Progenitor cell of endocrine pancreas (in vitro differentiated cells): ENCODE measurements at regions not wholly inside any gene's neighbourhood (a gene's known extent, or its start where the extent isn't known, plus 50 kb on each side); places are given as distances from the start of the nearest gene placed in this dataset.

Source experiments
- DNase-seq: peaks from one replicate; pipeline ENCODE4 v3.0.0; 2021; ENCODE audit warnings: low spot score; ENCODE audit not compliant: unreplicated experiment
- H3K27ac Mint-ChIP-seq: 2 replicates; pipeline ENCODE4 v1.8.0; 2021; ENCODE audit warnings: mild to moderate bottlenecking, moderate library complexity, mixed read lengths
- H3K27me3 Mint-ChIP-seq: 2 replicates; pipeline ENCODE4 v1.8.0; 2021; ENCODE audit warnings: mixed read lengths
- H3K36me3 Mint-ChIP-seq: 2 replicates; pipeline ENCODE4 v1.8.0; 2022; ENCODE audit warnings: mixed read lengths; ENCODE audit not compliant: insufficient read depth
- H3K4me1 Mint-ChIP-seq: 2 replicates; pipeline ENCODE4 v1.8.0; 2021; ENCODE audit warnings: low read depth, mixed read lengths
- H3K4me3 Mint-ChIP-seq: 2 replicates; pipeline ENCODE4 v1.8.0; 2021; ENCODE audit warnings: low read depth, mild to moderate bottlenecking, moderate library complexity, mixed read lengths
- H3K9me3 Mint-ChIP-seq: 2 replicates; pipeline ENCODE4 v1.8.0; 2021; ENCODE audit warnings: low read depth, mixed read lengths
- CTCF ChIP-seq: fragments of 200-600 bp; sonication (generic); IDR thresholded peaks from one replicate; pipeline ENCODE4 v1.5.0; 2021; ENCODE audit warnings: antibody characterized with exemption, mild to moderate bottlenecking; ENCODE audit not compliant: unreplicated experiment

DNA sequence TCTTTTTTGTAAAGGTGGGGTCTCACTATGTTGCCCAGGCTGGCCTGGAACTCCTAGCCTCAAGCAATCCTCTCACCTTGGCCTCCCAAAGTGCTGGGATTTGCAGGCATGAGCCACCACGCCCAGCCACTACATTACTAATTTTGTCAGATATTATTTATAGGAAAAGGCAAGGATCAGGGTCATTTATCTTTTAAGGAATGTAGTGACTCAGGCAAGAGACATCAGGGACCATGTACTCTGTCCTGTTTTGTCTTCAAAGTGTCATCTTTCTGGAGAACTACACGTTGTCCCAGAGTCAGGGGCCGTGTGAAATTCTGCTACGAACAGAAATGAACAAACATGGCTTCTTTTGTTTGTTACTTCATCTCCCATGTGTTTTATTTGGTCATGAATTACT, 105.3 kb downstream of the NPTX2 start:
- no peaks in the 10 kb centered on the region for H3K36me3 Mint-ChIP-seq
- TF ChIP-seq CTCF, result no peak
- no peak overlapping the region for H3K27ac Mint-ChIP-seq
- H3K9me3 Mint-ChIP-seq, result no peaks in the 10 kb centered on the region
- H3K4me3 Mint-ChIP-seq, result no peak overlapping the region
- no peak for DNase-seq
- H3K27me3 Mint-ChIP-seq, result peaks cover 2% of the 10 kb centered on the region
- H3K4me1 Mint-ChIP-seq, result no peaks in the 10 kb centered on the region

GRCh38 chr7:98724591-98724990, 107.5 kb downstream of the NPTX2 start:
- no peak for TF ChIP-seq CTCF
- no peak overlapping the region for H3K27ac Mint-ChIP-seq
- no peak overlapping the region for H3K4me3 Mint-ChIP-seq
- H3K27me3 Mint-ChIP-seq, result peaks cover 9% of the 10 kb centered on the region
- no peaks in the 10 kb centered on the region for H3K36me3 Mint-ChIP-seq
- no peaks in the 10 kb centered on the region for H3K9me3 Mint-ChIP-seq
- no peaks in the 10 kb centered on the region for H3K4me1 Mint-ChIP-seq
- no peak for DNase-seq

GRCh38 chr7:98727146-98727709, 110.1 kb downstream of the NPTX2 start:
- Mint-ChIP-seq H3K9me3 (no peaks in the 10 kb centered on the region), H3K4me3 (no peak overlapping the region), H3K36me3 (no peaks in the 10 kb centered on the region), H3K27ac (no peak overlapping the region), H3K27me3 (peaks cover 13% of the 10 kb centered on the region), H3K4me1 (no peaks in the 10 kb centered on the region)
- no peak for DNase-seq
- no peak for TF ChIP-seq CTCF

GRCh38 chr7:98728555-98728954, 111.5 kb downstream of the NPTX2 start:
- TF ChIP-seq CTCF, result no peak
- Mint-ChIP-seq H3K36me3 (no peaks in the 10 kb centered on the region), H3K4me3 (no peak overlapping the region), H3K9me3 (peaks cover 6% of the 10 kb centered on the region), H3K4me1 (no peaks in the 10 kb centered on the region), H3K27me3 (peaks cover 13% of the 10 kb centered on the region), H3K27ac (no peak overlapping the region)
- DNase-seq, result no peak

DNA sequence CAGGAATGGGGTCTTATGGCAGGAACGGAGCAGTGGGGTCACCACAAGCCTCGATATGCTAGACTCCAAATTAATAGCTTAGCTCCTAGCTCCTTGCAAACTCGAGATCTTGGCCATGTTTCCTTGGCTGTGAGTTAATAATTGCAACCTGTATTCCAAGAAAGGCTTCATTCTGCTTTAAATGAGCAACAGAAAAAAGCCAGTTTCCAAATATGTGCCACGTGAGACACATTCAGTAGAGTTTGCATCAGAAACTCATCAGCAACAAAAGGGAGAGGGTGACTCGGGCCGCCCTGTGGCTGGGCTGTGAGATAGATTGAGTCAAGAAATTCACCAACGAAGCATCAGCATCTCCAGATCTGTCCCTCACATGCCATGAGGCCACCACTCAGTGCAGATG, 112.0 kb downstream of the NPTX2 start:
- peaks cover 6% of the 10 kb centered on the region for H3K9me3 Mint-ChIP-seq
- H3K36me3 Mint-ChIP-seq, result no peaks in the 10 kb centered on the region
- H3K4me1 Mint-ChIP-seq, result no peaks in the 10 kb centered on the region
- no peak overlapping the region for H3K4me3 Mint-ChIP-seq
- H3K27ac Mint-ChIP-seq, result no peak overlapping the region
- H3K27me3 Mint-ChIP-seq, result peaks cover 13% of the 10 kb centered on the region
- DNase-seq, result no peak
- TF ChIP-seq CTCF, result no peak
